Activated naive CD8-positive, alpha-beta T cell treated with anti-CD3 and anti-CD28 coated beads, Interleukin-2, amount 50 U/mL, for 16 hours (primary cell): ENCODE measurements at regions not wholly inside any gene's neighbourhood (a gene's known extent, or its start where the extent isn't known, plus 50 kb on each side); places are given as distances from the start of the nearest gene placed in this dataset.
"Not testable (repeated sequence)": the region's sequence is repeated elsewhere in the genome, so short reads cannot be mapped to it uniquely, and the experiment has no call there.

Source experiments
- DNase-seq: peaks from one replicate; pipeline ENCODE4 v3.0.0-alpha.2; 2020; ENCODE audit warnings: low read depth, low spot score

DNA sequence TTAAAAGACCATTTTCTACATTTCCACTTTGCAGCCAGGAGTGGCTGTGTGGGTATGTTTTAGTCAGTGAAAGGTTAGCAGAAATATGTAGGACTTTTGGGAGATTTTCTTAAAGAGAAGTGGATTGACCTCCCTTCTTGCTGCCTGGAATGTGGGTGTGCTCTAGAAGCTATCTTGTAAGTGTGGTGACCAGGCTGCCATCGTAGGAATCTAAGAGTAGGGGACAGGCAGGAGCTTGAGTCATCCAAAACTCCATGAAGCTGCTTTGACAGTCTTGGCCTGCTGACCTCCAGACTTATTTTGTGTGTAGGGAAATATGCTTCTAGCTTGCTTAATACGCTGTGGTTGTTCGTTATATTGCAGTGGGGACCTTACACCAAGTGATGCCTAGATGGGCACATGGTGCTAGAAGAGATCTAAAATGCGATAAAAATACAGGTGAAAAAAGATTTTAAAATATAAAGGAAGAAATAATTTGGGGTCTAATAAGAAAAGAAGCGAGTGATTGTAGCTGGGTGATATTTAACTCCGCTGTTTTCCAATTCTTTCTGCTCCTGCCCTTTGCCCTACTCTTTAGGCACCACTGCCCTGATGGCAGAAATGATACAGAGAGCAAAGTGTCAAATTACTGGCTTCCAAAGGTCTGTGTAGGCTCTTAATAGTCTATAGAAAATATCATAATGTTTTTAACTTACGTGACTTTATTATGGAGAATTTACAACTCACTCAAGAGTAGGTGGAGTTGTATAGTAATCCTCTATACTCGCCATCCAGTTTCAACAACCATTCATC lies 298.2 kb upstream of the ZNF608 start:
- DNase-seq, result no peak

DNA sequence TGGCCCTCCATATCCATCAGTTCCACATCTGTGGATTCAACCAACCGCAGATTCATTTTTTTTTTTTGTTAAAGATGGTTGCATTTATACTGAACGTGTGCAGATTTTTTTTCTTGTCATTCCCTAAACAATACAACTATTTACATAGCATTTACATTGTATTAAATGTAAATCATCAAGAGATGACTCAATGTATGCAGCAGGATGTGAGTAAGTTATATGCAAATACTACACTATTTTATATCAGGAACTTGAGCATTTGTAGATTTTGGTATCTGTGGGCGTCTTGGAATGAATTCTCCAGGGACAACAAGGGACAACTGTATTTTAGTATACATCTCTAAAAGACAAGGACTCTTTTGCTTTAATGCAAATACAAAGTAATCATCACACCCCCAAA lies 299.2 kb upstream of the ZNF608 start:
- DNase-seq, result no peak

DNA sequence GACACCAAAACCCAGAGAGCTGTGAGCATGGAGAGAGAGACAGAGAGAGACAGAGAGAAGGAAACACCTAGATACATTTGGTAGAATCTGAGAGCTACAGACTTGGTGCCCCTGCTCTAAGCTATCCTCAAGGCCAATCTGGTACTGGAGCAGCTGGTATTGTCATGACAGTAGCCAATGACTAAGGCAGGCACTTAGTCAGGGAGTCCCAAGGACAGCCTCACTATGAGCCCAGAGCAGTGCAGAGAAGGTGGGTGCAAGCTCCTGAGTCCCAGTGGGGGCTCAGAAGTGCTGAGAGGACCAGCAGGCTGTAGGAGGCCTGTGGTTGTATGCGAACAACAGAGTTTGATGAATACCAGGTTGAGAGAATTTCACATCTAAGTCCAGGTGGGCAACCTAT lies 300.4 kb upstream of the ZNF608 start:
- no peak for DNase-seq

DNA sequence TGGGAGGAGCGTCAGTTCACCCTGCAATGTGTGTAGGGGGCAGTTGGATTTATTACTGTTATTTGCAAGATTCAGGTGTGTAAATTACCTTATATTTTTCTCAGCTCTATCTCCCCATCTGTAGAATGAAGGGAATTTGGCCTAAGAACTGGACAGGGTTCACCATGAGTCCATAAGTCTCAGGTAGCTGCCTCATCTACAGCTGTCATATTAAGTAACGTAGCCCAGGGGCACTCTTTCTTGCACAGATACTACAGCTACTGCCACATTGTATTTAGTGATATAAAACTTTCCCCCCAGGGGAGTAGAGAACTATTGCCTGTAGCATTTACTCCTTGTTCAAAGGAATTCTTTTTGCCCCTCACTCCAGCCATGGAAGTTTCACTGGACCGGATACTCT lies 301.4 kb upstream of the ZNF608 start:
- no peak for DNase-seq

DNA sequence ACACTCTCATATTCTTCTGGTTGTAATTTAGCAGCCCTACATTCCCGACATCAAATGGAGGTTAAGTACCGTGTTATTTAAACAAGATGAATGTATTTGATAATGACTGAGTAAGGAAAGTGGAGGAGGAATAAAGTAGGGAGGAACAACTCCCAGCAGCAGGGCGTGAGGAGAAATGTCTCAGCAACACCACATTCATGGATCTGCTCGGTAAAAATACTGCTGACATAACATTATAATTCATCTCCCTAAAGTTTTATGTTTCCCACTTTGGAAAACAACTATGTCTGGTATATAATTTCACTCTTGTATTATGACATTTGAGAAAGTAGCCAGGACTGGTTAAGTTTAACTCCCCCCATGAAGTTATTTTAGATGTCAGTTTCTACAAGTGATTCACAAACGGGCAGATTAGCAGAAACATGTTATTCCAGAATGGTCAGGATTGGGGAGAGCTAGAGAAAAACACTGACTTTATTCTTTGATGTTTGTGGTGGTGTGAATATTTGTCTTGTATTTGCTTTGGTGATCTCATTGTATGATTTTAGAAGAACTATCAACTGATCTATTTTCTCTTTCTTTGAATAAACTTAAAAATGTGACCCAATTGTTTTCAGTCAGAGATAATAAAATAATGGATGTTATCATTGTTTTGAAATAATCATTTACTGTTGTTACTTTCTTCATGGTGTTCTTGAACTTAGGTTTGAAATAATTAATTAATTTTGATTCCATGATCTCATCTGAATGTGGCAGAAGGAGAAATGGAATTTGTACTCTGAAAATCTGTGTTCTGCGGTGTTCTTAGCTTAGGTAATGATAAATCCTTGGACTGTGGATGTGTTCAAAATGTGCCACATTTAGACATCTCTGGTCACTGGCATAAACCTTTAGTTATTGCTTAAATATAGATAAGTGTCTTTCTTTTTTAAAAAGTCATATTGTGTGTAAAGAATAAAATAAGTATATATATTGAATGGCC lies 303.6 kb upstream of the ZNF608 start:
- DNase-seq, result no peak

DNA sequence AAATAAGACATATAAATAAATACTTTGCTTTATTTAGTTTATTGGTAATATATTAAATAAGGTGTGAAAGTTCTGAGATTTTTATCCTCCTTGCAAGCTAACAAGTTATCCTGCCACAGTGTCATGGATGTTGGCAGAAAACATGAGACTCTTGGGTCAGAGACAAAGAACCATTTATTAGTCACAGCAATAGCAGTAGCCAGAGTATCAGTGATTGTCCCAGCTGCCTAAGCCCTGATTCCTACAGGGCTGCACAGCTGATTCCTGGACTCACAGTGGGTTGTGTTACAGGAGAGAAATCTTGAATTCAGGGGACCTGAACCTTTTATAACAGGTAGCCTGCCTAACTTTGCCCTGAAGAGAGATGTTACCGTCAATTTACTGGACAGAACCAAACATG lies 304.5 kb upstream of the ZNF608 start:
- no peak for DNase-seq

DNA sequence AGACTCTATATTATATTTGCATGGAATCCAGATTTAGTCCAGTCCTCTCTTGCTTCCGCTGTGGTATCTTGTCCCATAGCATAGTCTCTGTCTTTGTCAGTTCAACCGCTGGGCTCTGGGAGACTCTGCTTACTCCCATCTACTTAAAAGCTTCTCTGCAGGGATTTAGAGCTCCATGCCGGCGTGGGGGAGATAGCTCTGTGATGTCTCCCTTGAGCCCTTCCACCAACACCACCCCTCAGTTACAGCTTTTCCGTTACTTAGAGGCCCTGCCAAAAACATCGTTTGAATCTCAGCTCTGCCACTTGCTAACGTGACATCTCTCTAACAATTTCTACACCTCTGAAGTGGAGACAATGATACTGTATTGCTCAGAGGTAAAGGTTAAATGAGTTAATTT lies 306.1 kb upstream of the ZNF608 start:
- no peak for DNase-seq

DNA sequence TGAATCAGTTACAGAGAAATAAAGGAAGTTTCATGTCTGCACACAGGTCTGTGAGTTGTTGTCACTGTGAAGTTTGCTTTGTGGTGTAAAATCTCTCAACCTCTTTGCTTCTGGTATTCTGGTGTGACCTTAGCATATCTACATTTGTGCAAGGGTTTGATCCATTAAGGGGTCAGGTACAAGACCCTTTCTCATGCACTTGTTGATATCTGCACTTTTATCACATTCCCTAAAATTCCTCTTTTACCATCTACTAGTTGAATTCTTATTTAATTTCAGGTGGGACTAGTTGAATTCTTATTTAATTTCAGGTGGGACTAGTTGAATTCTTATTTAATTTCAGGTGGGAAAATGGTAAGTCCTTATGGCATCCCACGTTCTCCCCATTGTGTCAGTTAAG lies 306.7 kb upstream of the ZNF608 start:
- DNase-seq, result no peak

DNA sequence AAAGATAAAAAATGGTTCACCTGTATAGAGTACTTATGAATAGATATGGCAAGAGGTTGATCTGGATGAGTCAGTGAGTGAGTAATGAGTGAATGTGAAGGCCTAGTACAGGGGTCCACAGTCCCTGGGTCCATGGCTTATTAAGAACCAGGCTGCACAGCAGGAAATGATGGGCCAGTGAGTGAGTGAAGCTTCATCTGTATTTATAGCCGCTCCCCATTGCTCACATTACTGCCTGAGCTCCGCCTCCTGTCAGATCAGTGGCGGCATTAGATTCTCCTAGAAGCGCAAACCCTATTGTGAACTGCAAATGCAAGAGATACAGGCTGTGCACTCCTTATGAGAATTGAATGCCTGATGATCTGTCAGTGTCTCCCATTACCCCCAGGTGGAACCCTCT lies 307.7 kb upstream of the ZNF608 start:
- no peak for DNase-seq

DNA sequence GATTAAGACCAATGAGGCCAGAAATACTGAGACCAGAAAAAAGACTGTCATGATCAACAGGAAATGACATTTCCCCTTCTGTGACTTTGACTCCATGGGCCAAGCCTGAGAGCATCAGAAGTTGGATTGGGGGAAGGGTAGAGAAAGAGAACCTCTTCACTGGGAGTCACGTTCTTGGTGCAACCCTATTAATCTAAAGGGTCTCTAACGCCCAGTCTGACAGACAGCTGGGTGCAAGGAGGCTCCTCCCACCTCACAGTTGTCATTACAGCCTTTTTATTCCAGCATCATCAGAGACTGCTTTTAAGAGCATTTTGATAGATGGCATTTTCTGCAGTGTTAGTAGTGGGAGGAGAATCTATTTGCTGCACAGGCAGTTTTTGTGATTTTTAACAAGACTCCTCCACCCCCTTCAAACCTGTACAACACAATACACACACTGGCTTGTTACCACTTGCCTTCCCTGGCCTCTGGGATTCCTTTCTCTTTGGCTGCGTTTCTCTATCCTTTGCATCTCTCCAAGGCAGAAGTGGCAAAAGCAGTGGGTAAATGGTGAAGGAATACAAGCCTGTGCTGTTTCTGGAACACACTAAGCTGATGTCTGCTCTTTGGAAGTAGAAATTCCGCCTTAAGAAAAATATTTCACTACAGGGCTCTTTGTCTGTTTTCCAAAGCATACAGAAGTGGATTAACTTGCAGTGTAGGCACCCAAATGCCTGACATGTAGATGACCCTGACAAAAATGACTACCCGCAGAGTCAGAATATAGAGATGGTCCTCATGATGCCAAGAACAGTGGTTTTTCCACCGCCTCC lies 310.4 kb upstream of the ZNF608 start:
- no peak for DNase-seq

DNA sequence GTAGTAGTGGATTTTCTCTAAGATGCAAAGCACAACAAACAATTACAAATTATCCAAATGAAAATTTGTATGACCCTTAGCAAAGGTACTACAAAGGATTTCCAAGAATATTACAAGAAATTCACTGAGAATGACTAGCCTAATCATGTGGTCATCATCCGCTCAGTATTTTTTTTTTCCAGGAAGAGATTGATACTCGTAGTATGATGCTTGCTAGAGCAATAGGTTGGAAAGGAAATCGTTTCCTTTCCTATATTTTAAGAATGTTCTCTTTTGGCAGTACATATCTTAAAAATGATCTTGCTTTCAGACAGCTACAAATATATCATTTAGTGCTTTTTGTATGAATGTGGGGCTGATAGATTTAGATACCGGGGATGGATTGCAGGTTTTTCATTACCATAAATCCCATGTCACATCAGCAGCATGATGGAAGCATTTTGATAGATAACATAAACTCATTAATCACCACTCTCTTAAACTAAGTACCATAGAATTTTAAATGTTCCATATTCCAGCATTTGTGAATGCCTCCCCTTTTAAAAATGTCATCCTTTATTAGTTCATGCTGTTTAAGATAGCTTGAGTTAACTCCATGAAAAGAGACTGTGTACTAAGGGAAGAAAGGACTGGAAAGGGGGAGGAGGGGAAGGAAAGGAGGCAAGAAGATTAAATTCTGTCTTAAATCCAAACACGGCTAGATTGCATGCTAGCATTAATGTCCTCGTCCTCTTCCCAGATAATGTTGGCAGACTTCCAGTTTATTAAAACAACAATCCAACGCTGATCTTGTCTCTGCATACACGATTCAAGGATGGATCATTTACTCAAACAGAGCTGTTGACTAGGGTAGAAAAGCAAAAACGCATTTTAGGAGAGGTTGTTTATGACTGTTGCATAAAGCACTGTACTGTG lies 311.7 kb upstream of the ZNF608 start:
- DNase-seq, result no peak

DNA sequence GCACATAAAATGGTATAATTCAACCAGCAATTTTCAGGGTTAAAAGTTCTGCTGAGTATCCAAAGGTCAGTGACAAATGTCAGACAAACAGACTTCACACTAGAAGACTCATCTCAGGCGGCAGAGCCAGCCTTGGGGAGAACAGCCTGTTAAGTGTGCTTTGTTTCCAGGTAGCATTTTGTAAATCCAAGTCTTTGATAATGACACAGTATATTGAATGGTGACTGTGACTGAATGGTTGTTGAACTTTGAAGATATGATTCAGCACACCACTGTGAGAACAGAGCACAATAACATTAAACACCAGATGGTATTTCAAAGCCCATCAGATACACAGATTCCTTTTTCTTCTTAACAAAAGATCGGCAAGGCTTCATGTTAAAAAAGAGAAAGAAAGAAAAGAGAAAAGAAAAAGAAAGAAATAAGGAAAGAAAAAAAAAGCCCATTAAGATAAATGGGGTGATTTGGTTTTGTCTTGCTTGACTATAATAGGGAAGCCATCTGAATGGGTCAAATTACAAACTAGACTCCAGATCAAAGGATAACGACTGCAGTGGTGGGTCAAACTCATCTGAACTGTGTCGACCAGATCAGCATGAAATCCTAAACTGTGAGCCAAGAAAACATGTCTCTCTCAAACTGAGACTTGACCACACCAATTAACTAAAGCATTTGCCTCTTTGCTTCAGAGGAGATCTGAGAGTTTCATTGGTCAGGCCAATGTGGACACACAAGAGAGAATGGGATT lies 313.0 kb upstream of the ZNF608 start:
- DNase-seq, result no peak

DNA sequence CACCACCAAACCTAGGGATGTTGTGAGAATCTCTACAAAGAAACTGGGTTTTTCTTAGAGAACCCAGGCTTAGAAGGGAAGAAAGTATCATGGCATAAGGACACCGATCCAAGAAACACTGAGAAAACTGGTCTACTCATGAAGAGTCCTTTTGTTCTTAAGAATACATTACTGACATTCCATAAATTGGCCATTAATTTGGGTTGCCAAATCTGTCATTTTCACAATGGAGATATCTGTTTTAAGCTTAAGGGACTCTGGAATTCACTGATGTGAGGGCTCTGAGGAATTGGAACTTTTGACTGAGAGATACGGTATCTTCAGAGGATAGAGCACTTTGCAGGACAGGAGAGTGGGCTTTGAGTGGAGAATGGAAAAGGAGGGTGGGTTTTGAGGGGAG lies 315.3 kb upstream of the ZNF608 start:
- DNase-seq, result no peak

DNA sequence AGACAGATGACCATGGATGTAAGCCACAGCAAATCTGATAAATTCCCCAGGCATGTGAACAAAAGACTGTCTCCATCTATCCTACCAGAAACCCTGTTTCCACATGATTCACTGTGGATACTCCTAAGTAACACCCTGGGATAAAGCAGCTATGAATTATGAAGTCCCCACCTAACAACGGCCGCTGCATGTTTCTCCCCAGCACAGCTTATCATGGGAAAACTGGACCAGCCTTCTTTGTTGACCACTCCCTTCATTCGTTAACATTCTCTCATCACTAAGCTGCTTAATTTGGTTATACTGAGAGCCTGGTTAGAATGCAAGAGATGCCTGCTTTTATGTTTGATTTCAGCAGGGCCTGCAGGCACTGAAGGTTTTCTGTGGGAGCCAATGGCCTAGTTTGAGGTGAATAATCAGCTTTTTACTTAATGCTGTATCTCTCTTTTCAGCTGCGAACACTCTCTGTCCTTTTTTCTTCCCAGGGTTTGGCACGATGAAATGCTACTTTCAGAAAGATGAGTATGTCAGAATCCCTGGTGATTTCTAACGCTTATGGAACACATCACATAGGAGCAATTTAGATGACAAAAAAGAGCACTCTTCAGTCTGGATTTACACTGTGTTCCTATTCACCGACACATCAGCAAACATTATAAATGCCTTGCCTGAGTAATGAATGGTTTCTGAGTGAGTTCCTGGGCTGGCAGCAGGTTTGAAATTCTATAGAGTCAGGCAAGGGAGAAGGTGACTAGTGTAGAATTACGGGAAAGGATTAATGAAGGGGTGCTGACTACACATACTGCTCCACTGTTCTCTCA lies 318.4 kb upstream of the ZNF608 start:
- no peak for DNase-seq

DNA sequence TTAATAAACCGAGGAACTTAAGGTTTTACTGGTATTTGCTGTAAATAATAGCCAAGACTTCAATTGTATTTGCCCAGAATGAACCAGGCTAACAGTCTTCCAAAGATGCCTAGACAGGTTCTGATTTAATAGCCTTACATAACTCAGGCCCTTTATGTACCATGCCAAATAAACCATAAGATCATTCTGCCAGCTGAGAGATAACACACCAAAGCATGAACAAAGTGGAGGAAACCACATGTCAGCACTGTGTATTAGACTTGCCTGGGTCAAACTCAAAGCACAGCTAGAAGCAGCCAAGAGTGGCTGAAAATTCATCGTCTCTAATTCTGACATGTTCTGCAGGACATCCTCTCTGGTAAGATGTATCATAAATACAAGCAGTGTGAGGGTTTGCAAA lies 319.3 kb upstream of the ZNF608 start:
- DNase-seq, result no peak

DNA sequence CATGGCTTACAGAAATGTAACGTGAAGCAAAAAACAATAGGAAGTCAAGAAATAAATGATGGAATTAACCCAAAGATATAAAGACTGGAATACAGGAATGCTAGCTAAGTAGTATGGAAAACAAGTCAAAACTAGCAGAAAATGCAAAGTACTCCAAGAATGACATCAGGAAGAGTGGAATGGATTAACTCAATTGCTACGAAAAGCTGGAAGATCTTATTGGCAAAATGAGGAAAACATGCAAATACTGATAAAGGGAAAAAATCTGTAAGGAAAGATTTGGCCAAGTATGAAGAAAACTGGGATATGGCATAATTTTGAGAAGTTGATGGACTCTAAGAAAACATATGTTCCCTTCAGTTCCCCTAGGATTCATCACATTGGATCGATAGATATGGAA lies 324.5 kb upstream of the ZNF608 start:
- no peak for DNase-seq

DNA sequence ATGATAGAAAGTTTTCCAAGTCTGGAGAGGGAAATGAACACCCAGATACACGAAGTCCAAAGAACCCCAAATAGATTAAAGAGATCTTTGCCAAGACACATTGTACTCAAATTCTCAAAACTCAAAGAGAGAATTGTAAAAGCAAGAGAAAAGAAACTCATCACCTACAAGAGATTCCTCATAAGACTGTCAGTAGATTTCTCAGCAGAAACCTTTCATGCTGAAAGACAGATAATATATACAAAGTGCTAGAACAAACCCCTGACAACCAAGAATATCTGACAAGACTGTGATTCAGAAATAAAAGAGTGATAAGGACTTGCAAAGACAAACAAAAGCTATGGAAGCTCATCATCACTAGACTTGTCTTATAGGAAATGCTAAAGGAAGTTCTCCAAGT lies 326.7 kb upstream of the ZNF608 start:
- DNase-seq, result no peak

DNA sequence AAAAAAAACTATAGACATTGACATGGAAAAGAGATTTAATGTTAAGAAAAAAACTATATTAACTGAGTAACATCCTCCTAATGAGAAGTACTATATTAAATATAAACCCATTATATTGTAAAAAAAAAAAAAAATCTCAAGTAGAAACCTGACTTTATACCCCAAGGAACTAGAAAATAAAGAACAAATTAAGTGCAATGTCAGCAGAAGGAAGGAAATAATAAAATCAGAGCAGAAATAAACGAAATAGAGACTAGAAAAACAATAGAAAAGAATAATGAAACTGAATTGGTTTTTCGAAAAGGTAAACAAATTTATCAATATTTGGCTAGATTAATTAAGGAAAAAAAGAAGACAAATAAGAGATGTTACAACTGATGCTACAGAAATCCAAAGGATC lies 329.1 kb upstream of the ZNF608 start:
- no peak for DNase-seq

DNA sequence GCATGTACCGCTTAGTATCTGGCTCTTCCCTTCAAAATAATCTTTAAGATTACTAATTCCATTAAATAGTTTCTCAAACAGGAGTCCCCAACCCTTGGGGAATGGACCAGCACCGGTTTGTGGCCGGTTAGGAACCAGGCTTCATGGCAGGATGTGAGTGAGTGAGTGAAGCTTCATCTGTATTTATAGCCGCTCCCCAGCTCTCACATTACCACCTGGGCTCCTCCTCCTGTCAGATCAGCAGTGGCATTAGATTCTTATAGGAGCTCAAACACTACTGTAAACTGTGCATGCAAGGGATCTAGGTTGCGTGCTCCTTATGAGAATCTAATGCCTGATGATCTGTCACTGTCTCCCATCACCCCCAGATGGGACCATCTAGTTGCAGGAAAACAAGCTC lies 332.6 kb upstream of the ZNF608 start:
- DNase-seq, result not testable (repeated sequence)
